ENCODE measurements at regions not wholly inside any gene's neighbourhood (a gene's known extent, or its start where the extent isn't known, plus 50 kb on each side); places are given as distances from the start of the nearest gene placed in this dataset.
"Not testable (repeated sequence)": the region's sequence is repeated elsewhere in the genome, so short reads cannot be mapped to it uniquely, and the experiment has no call there.

GRCh38 chr2:111413950-111414349, 293.2 kb downstream of the BCL2L11 start:
- TF ChIP-seq CTCF (IDR thresholded peaks at IDR 0.05; ENCODE audit: low read depth, low read length, poor library complexity, severe bottlenecking); EZH2phosphoT487 (IDR thresholded peaks at IDR 0.05; ENCODE audit: borderline replicate concordance, low read length): not testable (repeated sequence)

Data from DOHH2 (cell line).